Muscle of back (tissue), 3 donors: ENCODE measurements at regions not wholly inside any gene's neighbourhood (a gene's known extent, or its start where the extent isn't known, plus 50 kb on each side); places are given as distances from the start of the nearest gene placed in this dataset.
"Not testable (repeated sequence)": the region's sequence is repeated elsewhere in the genome, so short reads cannot be mapped to it uniquely, and the experiment has no call there.

Source experiments
- DNase-seq, 3 donors: peaks; one replicate each; pipeline versions ENCODE4 v3.0.0 to v3.0.0-alpha.2; 2013

DNA sequence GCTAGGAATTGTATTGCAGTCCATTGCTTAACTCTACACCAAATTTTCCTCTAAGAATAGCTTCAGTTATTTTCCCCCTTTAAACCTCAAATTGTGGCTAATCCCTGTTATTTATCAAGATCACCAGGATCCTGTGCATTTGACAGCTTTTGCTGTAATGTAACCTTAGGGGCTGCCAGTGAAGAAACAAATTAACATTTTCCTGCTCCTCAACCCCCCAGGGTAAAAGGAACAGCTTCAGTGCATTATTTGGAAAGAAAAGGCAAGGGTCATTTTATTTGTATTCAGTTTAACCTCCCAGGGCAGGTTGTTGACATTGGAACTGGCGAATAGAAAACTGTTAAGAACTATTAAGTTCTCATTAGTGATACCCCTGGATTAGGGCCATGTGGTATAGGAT lies 57.0 kb downstream of the PCDH20 start:
- no peak for DNase-seq

DNA sequence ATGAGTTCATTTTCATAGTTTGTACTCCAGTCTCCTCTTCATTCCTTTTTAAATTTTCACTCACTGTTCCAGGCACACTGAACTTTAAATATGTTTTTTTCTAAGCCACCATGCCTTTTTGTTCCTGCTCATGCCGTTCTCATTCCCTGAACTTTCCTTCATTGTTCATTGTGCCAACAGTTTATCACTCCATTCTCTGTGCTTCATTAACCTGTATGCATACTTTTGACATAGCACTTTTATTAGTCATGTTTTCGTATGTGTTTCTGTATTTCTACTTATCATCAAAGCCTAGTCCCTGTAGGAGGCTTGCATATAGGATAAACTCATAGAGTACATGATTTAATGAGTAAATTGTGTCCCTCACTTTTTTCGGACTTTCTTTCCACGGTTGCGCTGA lies 65.3 kb downstream of the PCDH20 start:
- DNase-seq, result no peak

DNA sequence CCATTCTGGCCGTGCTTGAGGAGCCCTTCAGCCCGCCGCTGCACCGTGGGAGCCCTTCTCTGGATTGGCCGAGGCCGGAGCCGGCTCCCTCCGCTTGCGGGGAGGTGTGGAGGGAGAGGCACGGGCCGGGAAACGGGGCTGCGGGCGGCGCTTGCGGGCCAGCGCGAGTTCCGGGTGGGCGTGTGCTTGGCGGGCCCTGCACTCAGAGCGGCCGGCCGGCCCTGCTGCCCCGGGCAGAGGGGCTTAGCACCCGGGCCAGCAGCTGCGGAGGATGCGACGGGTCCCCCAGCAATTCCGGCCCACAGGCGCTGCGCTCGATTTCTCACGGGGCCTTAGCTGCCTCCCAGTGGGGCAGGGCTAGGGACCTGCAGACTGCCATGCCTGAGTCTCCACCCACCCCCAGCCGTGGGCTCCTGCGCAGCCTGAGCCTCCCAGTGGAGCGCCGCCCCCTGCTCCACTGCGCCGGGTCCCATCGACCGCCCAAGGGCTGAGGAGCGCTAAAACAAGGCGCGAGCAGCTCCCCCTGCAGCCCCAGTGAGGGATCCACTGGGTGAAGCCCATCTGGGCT lies 76.5 kb downstream of the PCDH20 start:
- peak in 1 of 3 donors; percentile 1 for DNase-seq

DNA sequence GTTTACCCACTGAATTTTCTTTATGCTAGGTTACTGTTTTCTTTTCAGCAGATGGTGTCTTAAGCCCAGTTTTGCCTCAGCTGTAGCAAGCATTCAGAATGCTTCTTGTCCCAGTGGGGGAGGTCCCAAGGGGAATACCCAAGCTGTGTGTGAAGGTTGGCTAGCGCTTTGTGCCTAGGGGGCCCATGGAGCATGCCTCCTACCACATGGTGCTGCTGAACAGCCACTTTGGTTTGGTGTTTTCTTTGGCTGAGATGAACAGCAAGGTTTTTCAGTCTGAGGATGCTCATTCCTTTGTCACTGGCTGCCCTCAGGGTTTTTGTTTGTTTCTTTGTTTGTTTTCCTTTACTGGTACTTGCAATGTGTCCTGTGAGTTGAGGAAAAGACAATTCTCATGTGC lies 99.0 kb downstream of the PCDH20 start:
- no peak for DNase-seq

DNA sequence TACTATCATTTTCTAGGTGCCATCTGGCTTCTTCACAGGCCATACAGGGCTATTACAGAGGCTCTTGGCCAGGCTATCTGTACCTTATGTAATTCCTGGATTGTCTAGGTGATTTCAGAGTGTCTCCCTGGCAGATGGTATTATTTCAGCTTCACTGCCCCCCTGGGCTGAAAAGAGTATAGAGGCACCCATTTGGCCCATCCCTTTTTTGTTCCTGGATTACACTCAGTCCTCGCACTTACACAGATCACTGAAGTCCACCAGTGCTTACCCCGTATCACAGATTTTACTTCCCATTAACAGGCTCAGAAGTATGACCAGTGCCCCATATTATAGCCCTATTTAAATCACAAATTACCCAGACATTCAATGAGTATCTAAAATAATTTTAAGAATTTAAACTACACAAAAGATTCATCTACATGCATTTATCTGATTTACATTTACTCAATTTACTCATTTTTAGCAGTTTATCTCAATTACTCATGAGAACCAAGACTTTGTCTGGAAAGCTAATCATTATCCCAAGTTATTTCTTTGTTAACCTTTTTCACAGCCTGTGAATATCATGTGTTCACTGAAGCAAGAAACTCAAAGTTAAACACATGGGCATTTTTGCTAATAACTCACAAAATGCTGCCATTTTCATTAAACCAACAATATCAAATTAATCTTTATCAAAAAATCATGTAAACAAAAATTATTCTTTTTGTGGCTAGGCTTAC lies 121.0 kb downstream of the PCDH20 start:
- DNase-seq, result no peak

DNA sequence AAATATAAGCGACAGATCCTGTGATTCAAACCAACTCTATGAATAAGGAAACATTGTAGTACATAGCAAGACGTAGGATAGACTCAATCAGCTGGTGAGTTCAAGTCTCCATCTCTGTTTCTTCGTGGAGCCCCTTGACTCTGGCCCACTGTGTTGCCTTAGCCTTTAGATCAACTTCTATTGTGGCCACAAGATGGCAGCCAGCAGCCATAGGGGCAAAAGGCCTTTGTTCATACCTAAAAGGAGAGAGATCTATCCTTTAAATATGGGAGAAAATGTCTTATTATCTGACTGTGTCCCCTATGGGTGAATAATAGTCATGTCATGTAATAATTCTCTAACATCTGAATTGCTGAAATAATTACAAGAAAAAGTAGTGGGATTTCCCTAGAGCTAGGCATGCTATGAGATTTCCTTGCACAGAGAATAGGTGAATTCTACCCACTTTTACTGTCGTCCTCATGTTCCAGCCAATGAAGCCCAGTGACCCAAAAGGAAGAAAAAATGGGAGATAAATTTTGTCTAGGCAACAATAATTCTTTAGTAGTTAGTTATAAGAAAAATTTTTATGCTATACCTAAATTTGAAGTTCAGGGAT lies 129.4 kb downstream of the PCDH20 start:
- no peak for DNase-seq

DNA sequence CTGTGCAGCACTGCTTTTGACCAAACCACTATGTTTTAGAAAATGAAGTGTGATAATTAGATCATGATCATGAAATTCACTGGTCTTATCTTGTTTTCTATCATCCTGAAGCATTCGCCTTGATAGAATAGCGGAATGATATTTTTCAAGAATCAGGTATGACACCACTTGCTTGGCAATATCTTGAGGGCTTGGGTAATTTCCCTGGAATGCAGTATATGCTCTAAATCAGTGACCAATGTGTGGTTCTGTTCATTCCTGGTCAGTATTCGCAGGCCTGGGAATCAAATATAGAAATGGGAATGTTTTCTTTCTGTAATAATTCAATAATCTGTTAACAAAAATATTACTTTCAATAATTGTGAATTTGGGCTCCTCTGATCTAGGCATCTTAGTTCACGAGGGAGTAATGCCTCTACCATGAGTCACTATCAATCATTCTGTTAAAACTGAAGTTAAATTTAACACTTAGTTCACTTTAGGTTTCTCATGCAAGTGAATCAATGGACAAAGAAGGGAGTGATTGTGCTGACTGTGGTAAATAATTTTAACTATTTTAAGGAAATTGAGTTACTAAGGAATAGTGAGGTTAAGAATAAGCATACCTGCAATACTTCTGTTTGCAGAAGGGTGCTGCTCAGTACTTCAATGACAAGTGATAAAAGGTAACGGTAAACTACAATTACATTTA lies 137.9 kb downstream of the PCDH20 start:
- no peak for DNase-seq

DNA sequence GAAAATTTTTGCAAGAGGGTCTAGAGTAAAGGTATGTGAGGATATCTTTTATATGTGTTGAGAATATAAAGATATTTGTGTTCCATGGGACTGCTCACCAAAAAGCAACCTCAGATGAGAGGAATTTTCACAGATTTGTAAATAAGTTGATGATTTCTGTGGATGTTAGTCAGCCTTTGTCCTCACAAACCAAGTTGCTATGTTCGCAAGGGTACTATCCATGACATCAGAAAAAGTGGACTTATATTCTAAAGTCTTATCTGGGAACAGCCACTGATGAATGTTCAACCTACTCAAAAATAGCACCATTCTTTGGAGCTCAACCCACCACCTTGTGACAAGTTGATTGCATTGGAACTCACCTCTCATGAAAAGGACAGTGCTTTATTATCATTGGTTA lies 138.6 kb downstream of the PCDH20 start:
- DNase-seq, result no peak

DNA sequence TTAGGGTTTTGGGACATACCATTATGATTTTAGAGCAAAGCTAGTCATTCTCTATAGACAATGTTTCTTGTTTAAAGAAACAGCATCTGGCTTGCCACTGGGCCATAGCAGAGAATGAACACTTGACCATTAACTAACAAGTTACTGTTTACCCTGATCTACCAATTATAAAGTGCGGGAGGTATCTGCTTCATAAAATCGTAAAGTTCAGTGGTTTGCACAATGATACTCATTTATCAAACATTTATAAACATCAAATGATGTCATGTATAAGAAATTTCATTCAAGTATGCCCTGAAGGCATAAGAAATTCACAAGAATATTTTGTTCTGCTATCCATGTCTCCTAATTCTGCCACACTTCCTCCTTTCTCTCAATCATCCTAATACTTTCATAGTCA lies 139.2 kb downstream of the PCDH20 start:
- no peak for DNase-seq

DNA sequence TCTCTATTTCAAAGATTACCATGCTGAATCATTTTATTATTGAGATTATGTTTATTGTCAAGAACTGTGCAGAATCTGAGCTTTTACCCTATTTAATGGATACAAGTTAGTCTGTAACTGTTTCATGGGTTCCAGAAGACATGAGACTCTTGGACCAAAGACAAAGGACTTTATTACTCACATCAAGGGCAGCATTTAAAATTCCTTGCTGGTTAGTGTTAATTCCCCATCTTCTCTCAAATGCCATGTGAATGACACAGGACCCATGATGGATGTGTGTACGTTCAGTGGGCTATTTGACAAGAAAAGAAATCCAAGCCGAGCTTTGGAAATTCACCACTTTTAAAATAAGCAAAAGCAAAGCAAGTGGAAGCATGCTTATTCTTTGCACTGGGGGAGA lies 139.9 kb downstream of the PCDH20 start:
- DNase-seq, result no peak

DNA sequence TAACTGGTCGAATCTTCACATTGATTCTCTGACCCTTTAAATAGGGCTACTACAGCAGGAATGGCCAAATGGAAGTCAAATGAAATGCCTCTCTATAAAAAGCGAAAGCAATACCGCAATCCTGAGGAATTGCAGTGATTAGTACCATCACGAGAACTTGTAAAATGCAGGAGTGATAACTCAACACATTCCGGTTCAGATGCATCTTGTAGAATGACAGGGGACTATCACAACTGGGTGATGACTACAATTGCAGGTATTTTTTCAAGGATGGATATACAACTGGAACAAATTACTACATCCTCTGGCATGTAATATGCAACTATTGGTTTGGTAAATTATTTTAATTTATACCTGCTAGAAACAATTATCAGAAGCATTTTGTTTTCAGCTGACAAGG lies 140.4 kb downstream of the PCDH20 start:
- no peak for DNase-seq

DNA sequence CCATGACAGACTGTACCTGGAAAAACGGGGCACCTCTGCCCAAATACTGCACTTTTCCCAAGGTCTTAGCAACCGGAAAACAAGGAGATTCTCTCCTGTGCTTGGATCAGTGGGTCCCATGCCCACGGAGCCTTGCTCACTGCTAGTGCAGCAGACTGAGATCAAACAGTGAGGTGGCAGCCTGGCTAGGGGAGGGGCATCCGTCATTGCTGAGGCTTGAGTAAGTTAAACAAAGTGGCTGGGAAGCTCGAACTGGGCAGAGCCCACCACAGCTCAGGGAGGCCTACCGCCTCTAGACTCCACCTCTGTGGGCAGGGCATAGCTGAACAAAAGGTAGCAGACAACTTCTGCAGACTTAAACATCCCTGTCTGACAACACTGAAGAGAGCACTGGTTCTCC lies 148.8 kb downstream of the PCDH20 start:
- not testable (repeated sequence) for DNase-seq

DNA sequence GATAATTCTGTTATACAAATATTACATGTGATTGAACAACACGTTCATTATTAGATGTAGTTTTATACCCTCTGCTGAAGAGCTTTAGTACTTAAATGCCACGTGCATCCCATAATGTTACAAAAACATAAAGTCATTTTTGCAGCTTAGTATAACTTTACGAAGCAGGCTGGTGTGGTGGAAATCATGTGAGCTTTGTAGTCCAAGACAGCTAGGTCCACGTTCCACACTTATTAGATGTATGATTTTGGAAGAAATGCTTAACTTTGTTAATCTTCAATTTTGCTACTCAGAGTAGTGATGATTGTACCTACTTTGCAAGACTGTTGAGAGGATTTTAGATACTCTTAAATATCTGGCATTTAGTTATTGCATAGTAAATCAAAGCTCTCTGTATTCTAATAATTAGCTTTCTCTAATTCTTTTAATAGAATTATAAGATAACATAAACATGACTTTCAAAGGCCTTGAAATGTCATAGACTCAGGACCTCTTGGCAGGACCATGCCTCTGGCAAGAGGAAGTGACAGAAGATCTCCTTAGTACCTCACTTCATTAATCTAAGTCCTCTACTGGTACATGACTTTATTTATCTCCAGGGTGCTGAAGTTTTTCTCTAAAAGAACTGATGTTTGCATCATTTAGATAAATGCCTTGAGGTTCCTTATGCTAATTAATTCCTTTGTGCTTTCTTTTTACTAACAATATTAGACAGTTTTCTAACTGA lies 153.7 kb downstream of the PCDH20 start:
- DNase-seq, result no peak

DNA sequence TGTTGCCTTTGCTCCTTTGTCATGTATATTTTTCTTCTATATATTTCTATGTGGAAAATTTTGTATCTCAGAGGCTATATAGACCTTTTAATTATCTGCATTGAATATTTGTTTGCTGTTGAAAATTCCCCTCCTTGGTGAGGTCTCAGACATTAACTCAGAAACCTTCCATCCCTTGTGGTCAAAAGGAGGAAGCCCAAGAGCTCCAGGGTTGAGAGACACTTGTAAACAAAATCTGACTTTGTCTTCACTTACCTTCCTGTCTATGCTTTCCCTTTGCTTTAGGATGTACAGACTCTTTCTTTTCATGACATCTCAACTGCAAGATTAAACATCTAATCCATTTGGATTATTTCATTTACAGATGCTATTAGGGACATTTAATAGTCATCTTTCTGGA lies 157.5 kb downstream of the PCDH20 start:
- no peak for DNase-seq

DNA sequence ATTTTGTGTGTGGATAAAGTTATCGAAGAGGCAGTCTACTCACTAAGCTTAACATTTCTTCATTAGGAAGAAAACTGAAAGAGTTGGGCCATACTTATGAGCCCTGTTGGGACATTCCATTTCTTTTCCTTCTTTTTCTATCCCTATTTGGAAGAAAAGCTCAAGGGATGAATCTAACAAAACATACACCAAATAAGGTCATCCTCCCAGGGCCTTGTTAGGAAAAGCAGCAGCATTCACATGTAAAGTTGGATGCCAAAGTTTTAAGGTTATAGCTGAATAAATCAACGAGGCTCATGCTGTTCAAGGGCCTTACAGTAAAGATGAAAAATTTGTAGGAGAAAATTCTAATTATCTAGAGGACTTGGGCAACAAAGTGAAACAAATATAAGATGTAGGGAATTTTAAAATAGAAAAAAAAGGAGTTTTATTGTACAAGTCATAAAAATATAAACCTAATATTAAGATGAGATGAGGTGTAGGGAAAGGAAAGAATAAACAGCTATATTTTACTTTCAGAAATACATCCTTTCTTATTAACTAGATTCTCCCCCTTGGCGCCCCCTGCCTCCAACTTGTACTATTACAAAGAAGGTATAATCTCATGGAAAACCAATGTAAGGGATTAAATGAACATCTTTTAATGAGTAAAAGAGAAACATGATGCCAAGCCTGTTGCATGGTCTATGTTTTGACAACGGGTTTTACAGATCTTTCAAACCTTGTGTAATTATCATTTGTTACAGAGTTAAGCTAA lies 160.4 kb downstream of the PCDH20 start:
- DNase-seq, result no peak

DNA sequence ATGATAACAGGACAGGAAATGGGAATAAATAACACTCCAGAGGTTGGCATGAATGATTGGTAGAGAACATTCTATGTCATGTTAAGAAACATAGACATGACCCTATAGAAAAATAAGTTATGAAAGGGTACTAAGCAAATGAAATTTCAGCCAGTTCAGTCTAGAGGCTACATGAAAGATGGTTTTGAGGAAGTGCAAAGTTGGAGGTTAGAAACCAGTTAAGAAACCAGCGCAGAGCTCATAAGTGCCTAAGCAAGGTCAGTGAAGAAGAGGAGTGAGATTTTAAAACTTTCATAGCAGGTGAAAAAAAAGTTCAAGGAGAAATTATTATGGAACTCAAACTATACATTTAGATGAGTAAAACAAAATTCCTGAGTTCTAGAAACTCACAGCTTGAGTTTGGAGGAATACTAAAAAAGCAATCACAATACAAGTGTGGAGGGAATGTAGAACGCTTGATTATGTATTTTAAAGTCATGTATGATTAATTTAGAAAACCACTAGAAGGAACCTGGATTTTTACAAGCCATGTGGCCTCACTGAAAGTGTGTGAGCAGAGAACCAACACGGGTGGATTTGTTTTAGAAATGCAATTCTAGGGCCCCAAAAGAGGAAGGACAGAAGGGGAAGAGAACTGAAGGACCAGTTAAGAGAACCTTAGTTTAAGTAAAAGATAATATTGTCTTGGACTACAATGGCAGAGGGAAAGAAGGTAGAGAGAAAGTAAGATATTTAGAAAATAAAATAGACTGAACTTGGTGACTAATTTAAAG lies 162.4 kb downstream of the PCDH20 start:
- DNase-seq, result no peak

DNA sequence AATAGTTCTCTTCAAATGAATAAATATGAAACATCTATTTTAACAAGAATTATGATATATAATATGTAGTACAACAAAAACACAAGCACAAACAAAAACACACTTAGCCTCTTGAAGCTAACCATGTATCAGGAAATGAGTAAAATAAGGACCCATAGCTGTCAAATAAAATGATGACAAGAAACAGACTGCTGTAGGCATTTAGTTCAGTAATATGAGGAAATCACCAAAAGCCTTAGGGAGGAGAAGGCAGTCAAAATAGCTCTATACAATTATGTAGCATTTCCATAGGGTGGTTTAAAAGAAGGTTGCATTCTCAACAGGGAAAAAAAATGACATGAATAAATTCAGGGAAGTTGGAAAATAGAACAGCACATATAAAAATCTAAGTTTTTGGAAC lies 163.4 kb downstream of the PCDH20 start:
- no peak for DNase-seq

DNA sequence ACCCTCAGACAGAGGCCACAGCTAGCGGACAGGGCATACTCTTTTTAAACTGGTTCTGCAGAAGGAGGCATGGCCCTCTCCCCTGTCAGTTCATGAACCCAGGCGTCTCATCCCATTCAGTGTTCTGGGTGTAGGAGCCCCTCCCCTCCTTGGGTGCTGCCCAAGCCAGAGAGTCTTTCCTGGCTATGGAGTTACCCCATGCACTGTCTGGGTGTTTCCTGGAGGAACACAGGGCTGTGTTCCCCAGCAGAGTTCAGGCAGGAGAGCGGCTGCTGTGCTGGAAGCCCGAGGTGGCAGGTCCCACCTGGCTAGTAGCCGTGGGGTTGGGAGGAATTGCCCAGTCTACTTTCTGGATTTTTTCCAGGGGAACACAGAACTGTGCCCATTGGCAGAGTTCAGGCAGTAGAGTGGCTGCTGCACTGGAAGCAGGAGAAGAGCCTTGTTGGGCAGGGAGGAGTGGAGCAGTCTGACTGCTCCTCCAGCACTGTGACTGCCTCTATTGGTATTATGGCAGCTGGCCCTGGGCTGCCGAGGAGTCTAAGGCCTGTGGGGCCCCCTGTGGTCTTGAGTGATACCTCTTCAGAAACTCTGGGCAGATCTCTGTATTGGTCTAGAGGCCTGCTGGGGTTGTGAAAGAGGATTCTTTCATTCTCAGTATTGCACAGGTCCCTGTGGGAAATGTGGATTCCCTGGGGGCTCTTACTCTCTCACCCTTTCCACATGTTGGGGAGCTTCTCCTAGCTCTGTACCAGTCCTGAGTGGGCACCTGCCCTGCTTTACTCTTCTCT lies 168.3 kb downstream of the PCDH20 start:
- DNase-seq, result no peak

DNA sequence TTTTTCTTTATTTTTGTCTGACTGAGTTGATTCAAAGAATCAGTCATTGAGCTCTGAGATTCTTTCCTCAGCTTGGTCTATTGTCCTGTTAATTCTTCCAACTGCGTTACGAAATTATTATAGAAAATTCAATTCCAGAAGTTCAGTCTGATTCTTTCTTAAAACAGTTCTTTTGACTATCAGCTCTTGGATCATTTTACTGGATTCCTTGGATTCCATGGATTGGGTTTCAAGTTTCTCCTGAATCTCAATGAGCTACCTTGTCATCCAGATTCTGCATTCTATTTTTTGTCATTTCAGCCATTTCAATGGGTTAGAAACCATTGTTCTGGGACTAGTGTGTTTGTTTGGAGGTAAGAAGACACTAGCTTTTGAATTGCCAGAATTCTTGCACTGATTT lies 169.3 kb downstream of the PCDH20 start:
- DNase-seq, result no peak

DNA sequence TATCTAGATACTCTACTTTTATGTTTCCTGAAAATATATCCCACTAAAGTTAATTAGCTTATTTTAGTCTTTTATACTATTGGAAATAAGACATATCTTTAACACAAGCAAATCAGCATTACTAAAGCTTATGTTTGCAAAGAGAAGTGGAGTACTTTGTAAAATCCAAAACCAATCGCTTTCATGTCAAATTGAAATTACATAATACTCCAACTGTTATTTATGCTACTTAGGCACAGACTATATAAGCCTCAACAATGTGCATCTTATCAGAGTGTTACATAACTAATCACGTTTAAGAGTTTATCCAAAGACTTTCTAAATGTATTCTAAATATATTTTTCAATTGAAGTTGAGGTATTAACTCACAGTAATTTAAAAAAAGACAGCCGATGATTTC lies 200.0 kb downstream of the PCDH20 start:
- DNase-seq, result no peak
